Fibroblast of skin of scalp (primary cell): ENCODE measurements at regions not wholly inside any gene's neighbourhood (a gene's known extent, or its start where the extent isn't known, plus 50 kb on each side); places are given as distances from the start of the nearest gene placed in this dataset.

Experiments
- DNase-seq: peaks from one replicate; pipeline ENCODE4 v3.0.0-alpha.2; 2013

GRCh38 chr3:74413547-74414241 lies 200.8 kb downstream of the CNTN3 start:
- no peak for DNase-seq

- DNase-seq = no peak
These were observed 204.1 kb downstream of the CNTN3 start for GRCh38 chr3:74410276-74410941.

- no peak for DNase-seq
These were observed 205.4 kb downstream of the CNTN3 start for GRCh38 chr3:74409066-74409465.

- DNase-seq = peak; percentile 21
These were observed 211.2 kb downstream of the CNTN3 start for GRCh38 chr3:74403307-74403706.

GRCh38 chr3:74402821-74403220 lies 211.6 kb downstream of the CNTN3 start:
- DNase-seq = no peak

- no peak for DNase-seq
These were observed 221.0 kb downstream of the CNTN3 start for GRCh38 chr3:74393426-74393825.

- peak; percentile 13 for DNase-seq
These were observed 224.2 kb downstream of the CNTN3 start for GRCh38 chr3:74390121-74390877.

GRCh38 chr3:74387111-74387735 lies 227.2 kb downstream of the CNTN3 start:
- DNase-seq = no peak

- no peak for DNase-seq
These were observed 230.3 kb downstream of the CNTN3 start for GRCh38 chr3:74384159-74384558.

- DNase-seq = no peak
These were observed 236.8 kb downstream of the CNTN3 start for GRCh38 chr3:74377669-74378068.

- DNase-seq = peak; percentile 49
These were observed 238.1 kb downstream of the CNTN3 start for GRCh38 chr3:74376323-74376722.

- no peak for DNase-seq
These were observed 238.8 kb downstream of the CNTN3 start for GRCh38 chr3:74375653-74376052.

GRCh38 chr3:74372743-74373142 lies 241.7 kb downstream of the CNTN3 start:
- no peak for DNase-seq

- DNase-seq = no peak
These were observed 244.1 kb downstream of the CNTN3 start for GRCh38 chr3:74370342-74370741.

- DNase-seq = no peak
These were observed 248.1 kb downstream of the CNTN3 start for GRCh38 chr3:74366331-74366730.

- no peak for DNase-seq
These were observed 251.1 kb downstream of the CNTN3 start for GRCh38 chr3:74363346-74363745.

GRCh38 chr3:74360406-74360805 lies 254.1 kb downstream of the CNTN3 start:
- peak; percentile 1 for DNase-seq

- no peak for DNase-seq
These were observed 256.6 kb downstream of the CNTN3 start for GRCh38 chr3:74357881-74358280.

- no peak for DNase-seq
These were observed 261.4 kb downstream of the CNTN3 start for GRCh38 chr3:74353039-74353438.

GRCh38 chr3:74352166-74352565 lies 262.3 kb downstream of the CNTN3 start:
- DNase-seq = no peak

- DNase-seq = no peak
These were observed 263.2 kb downstream of the CNTN3 start for GRCh38 chr3:74351213-74351612.

GRCh38 chr3:74349015-74349414 lies 265.4 kb downstream of the CNTN3 start:
- DNase-seq = no peak
